ENCODE measurements at regions not wholly inside any gene's neighbourhood (a gene's known extent, or its start where the extent isn't known, plus 50 kb on each side); places are given as distances from the start of the nearest gene placed in this dataset.

GRCh38 chr13:75919660-75920199 is 283.6 kb downstream of the LMO7 start:
- DNase-seq: no peak

GRCh38 chr13:75915066-75915465 is 278.9 kb downstream of the LMO7 start:
- no peak for DNase-seq

- DNase-seq: no peak
Observed at GRCh38 chr13:75913925-75914324, 277.8 kb downstream of the LMO7 start.

- no peak for DNase-seq
Observed at GRCh38 chr13:75910591-75910990, 274.5 kb downstream of the LMO7 start.
